GM12878 (cell line): ENCODE measurements at regions not wholly inside any gene's neighbourhood (a gene's known extent, or its start where the extent isn't known, plus 50 kb on each side); places are given as distances from the start of the nearest gene placed in this dataset.

Source experiments
- ASH2L ChIP-seq: fragments of 300-600, 200-600 bp; sonication (generic); IDR thresholded peaks from 2 replicates; pipeline ENCODE4 v1.6.1; 2017; ENCODE audit warnings: low read depth, mild to moderate bottlenecking, borderline replicate concordance
- ATF7 ChIP-seq: fragments of 450-650 bp; IDR thresholded peaks from 2 replicates; pipeline ENCODE4 v1.6.1; 2016; ENCODE audit warnings: low read depth, mild to moderate bottlenecking
- BACH1 ChIP-seq: fragments of 450-650 bp; IDR thresholded peaks from 2 replicates; pipeline ENCODE4 v1.6.1; 2017; ENCODE audit warnings: mild to moderate bottlenecking, borderline replicate concordance
- BHLHE40 ChIP-seq, 2 experiments: fragments of 450-650 bp in 1 of 2; IDR thresholded peaks; 2 replicates each; pipeline ENCODE4 v1.6.1; 2011 to 2017; ENCODE audit warnings: low read depth in 2 of 2, borderline replicate concordance in 1 of 2, improper control_type of control experiment in 1 of 2, low read length in 1 of 2, mild to moderate bottlenecking in 1 of 2
- CBFB ChIP-seq: IDR thresholded peaks from 2 replicates; pipeline ENCODE4 v1.6.1; 2016; ENCODE audit warnings: antibody characterized with exemption, low read depth
- CBX5 ChIP-seq: sonication (generic); IDR thresholded peaks from 2 replicates; pipeline ENCODE4 v1.6.1; 2016; ENCODE audit warnings: low read depth, moderate library complexity, mild to moderate bottlenecking, inconsistent platforms
- CHD2 ChIP-seq: IDR thresholded peaks from 2 replicates; pipeline ENCODE4 v1.6.1; 2011; ENCODE audit warnings: low read depth, low read length, improper control_type of control experiment, borderline replicate concordance
- EGR1 ChIP-seq, 2 experiments: IDR thresholded peaks; 1 replicate in 1 of 2; 2 replicates in 1 of 2; pipeline ENCODE4 v1.6.1; 2011 to 2012; ENCODE audit warnings: low read depth in 2 of 2, low read length in 2 of 2, borderline replicate concordance in 1 of 2, mild to moderate bottlenecking in 1 of 2, moderate library complexity in 1 of 2
- EP300 ChIP-seq, 2 experiments: fragments of 150-350 bp in 1 of 2; IDR thresholded peaks; 2 replicates each; pipeline ENCODE4 v1.6.1; 2011 to 2012; ENCODE audit warnings: low read depth in 2 of 2, low read length in 2 of 2, borderline replicate concordance in 1 of 2, improper control_type of control experiment in 1 of 2, inconsistent platforms in 1 of 2; ENCODE audit not compliant: control insufficient read depth in 1 of 2
- FOXM1 ChIP-seq: IDR thresholded peaks from 2 replicates; pipeline ENCODE4 v1.6.1; 2012; ENCODE audit warnings: low read depth, mild to moderate bottlenecking, inconsistent platforms, low read length, moderate library complexity
- IKZF2 ChIP-seq, 2 experiments: fragments of 450-650 bp; IDR thresholded peaks; 2 replicates each; pipeline ENCODE4 v1.6.1; 2017; ENCODE audit warnings: mild to moderate bottlenecking in 2 of 2, moderate library complexity in 2 of 2
- IRF4 ChIP-seq: IDR thresholded peaks from 2 replicates; pipeline ENCODE4 v1.6.1; 2011; ENCODE audit warnings: low read depth, low read length
- JUNB ChIP-seq: IDR thresholded peaks from 2 replicates; pipeline ENCODE4 v1.6.1; 2016; ENCODE audit warnings: antibody characterized with exemption, mild to moderate bottlenecking
- MEF2B ChIP-seq: fragments of 450-650 bp; IDR thresholded peaks from 2 replicates; pipeline ENCODE4 v1.6.1; 2018; ENCODE audit warnings: mild to moderate bottlenecking, moderate library complexity; ENCODE audit not compliant: partially characterized antibody, poor library complexity, severe bottlenecking
- MTA2 ChIP-seq: fragments of 450-650 bp; IDR thresholded peaks from 2 replicates; pipeline ENCODE4 v1.6.1; 2016; ENCODE audit warnings: low read depth, mild to moderate bottlenecking, moderate library complexity
- MYB ChIP-seq: fragments of 150-350 bp; IDR thresholded peaks from 2 replicates; pipeline ENCODE4 v1.6.1; 2014; ENCODE audit warnings: mild to moderate bottlenecking, low read depth, low read length, borderline replicate concordance
- NFIC ChIP-seq: IDR thresholded peaks from 2 replicates; pipeline ENCODE4 v1.6.1; 2012; ENCODE audit warnings: low read depth, mild to moderate bottlenecking, inconsistent platforms, low read length, moderate library complexity
- PAX8 ChIP-seq: fragments of 450-650 bp; IDR thresholded peaks from 2 replicates; pipeline ENCODE4 v1.6.1; 2017; ENCODE audit warnings: mild to moderate bottlenecking, moderate library complexity
- PML ChIP-seq: IDR thresholded peaks from 2 replicates; pipeline ENCODE4 v1.6.1; 2012; ENCODE audit warnings: low read length, inconsistent platforms
- POLR2A ChIP-seq: IDR thresholded peaks from 2 replicates; pipeline ENCODE4 v1.6.1; 2011; ENCODE audit warnings: low read depth, mild to moderate bottlenecking, low read length
- POLR2AphosphoS5 ChIP-seq: IDR thresholded peaks from 2 replicates; pipeline ENCODE4 v1.6.1; 2011; ENCODE audit warnings: mild to moderate bottlenecking, low read length, inconsistent platforms
- POU2F2 ChIP-seq: IDR thresholded peaks from 3 replicates; pipeline ENCODE4 v1.6.1; 2011; ENCODE audit warnings: low read depth, mild to moderate bottlenecking, low read length, borderline replicate concordance
- REST ChIP-seq: IDR thresholded peaks from 2 replicates; pipeline ENCODE4 v1.6.1; 2012; ENCODE audit warnings: mild to moderate bottlenecking, low read depth, low read length
- RUNX3 ChIP-seq: IDR thresholded peaks from 2 replicates; pipeline ENCODE4 v1.6.1; 2012; ENCODE audit warnings: low read length, inconsistent platforms
- SMAD1 ChIP-seq: fragments of 450-650 bp; IDR thresholded peaks from 2 replicates; pipeline ENCODE4 v1.6.1; 2018; ENCODE audit warnings: mild to moderate bottlenecking, low read depth; ENCODE audit not compliant: partially characterized antibody
- STAT1 ChIP-seq: fragments of 450-650 bp; conservative IDR thresholded peaks from 2 replicates; pipeline ENCODE4 v1.6.1; 2014; ENCODE audit warnings: antibody characterized with exemption, mild to moderate bottlenecking
- TBL1XR1 ChIP-seq: IDR thresholded peaks from 2 replicates; pipeline ENCODE4 v1.6.1; 2012; ENCODE audit warnings: low read depth, low read length, improper control_type of control experiment
- ZBED1 ChIP-seq: IDR thresholded peaks from 2 replicates; pipeline ENCODE4 v1.6.1; 2016; ENCODE audit warnings: borderline replicate concordance
- ZNF217 ChIP-seq: fragments of 450-650 bp; IDR thresholded peaks from 2 replicates; pipeline ENCODE4 v1.6.1; 2017; ENCODE audit warnings: antibody characterized with exemption, mild to moderate bottlenecking
- ZZZ3 ChIP-seq: IDR thresholded peaks from 2 replicates; pipeline ENCODE4 v1.6.1; 2011; ENCODE audit warnings: low read depth; ENCODE audit not compliant: control insufficient read depth, insufficient read length

GRCh38 chr10:83542774-83543411, 596.4 kb upstream of the GHITM start (continued):
- TF ChIP-seq BHLHE40 (IDR thresholded peaks at IDR 0.05; ENCODE audit: borderline replicate concordance in 1 of 2, low read depth in 2 of 2, low read length in 1 of 2): no peak
- peak; percentile 90 for TF ChIP-seq RUNX3
- TF ChIP-seq CBFB: peak; percentile 67
- no peak for TF ChIP-seq POLR2AphosphoS5
- no peak for TF ChIP-seq ZNF217
- no peak for TF ChIP-seq REST
- TF ChIP-seq IKZF2 (IDR thresholded peaks at IDR 0.05): peak; percentile 34 to 64; a peak in 2 of 4 replicates
- peak; percentile 64 for TF ChIP-seq NFIC
- no peak for TF ChIP-seq SMAD1
- TF ChIP-seq STAT1: no peak
- peak; percentile 41; the same call in 1 of the 2 replicates for TF ChIP-seq JUNB
- TF ChIP-seq ZZZ3: no peak
- no peak for TF ChIP-seq MYB
- TF ChIP-seq ASH2L: no peak
- TF ChIP-seq CBX5: peak; percentile 53; the same call in 1 of the 2 replicates
- peak; percentile 24 for TF ChIP-seq MEF2B
- peak; percentile 55 to 71; a peak in 2 of 4 replicates for TF ChIP-seq EP300 (IDR thresholded peaks at IDR 0.05; ENCODE audit: borderline replicate concordance in 1 of 2, control insufficient read depth in 1 of 2, low read depth in 2 of 2, low read length in 2 of 2)
- TF ChIP-seq CHD2: no peak
- peak; percentile 50; the same call in 1 of the 2 replicates for TF ChIP-seq ATF7
- peak; percentile 17; the same call in 1 of the 2 replicates for TF ChIP-seq FOXM1
- TF ChIP-seq IRF4: peak; percentile 60; the same call in 1 of the 2 replicates
- no peak for TF ChIP-seq PML
- peak; percentile 92 for TF ChIP-seq POU2F2
- TF ChIP-seq BACH1: no peak
- peak; percentile 39; the same call in 1 of the 2 replicates for TF ChIP-seq MTA2
- TF ChIP-seq POLR2A: no peak
- TF ChIP-seq EGR1 (IDR thresholded peaks at IDR 0.05; ENCODE audit: borderline replicate concordance in 1 of 2, low read depth in 2 of 2, low read length in 2 of 2): no peak
- TF ChIP-seq PAX8: no peak
- TF ChIP-seq TBL1XR1: no peak
- peak; percentile 67; the same call in 1 of the 2 replicates for TF ChIP-seq ZBED1
